ENCODE measurements at regions not wholly inside any gene's neighbourhood (a gene's known extent, or its start where the extent isn't known, plus 50 kb on each side); places are given as distances from the start of the nearest gene placed in this dataset.

DNA sequence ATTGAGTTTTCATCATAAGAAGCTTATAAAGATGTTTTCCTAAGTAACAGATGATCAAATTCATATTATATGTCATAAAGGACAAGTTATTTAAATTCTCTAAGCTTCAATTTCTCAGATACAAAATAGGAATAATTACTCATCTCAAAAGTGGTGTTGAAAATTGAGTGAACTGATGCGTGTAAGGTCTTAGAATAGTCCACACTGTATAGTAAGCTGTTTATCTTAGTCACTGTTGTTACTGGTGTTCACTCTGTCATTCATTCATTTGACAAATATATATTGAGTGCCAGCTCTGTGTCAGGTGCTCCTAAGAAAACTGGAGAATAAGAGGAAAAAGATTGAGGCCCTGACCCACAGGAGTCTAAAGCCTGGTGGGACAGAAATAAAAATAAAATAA lies 186.3 kb upstream of the BRINP3 start:
- intact Hi-C loops (cut with DNase I; ENCODE audit: low total_unique reads), result no loop called here
- 70 to 88% (median 80%) methylated on average over 1 of the region's 1 CpG for WGBS, 5 donors
- no peak for DNase-seq
- no peaks in the 10 kb centered on the region for H3K36me3 ChIP-seq
- H3K9me3 ChIP-seq, result peaks cover 0 to 1% (median 0%) of the 10 kb centered on the region in 8 donors
- TF ChIP-seq, protein P1, sequence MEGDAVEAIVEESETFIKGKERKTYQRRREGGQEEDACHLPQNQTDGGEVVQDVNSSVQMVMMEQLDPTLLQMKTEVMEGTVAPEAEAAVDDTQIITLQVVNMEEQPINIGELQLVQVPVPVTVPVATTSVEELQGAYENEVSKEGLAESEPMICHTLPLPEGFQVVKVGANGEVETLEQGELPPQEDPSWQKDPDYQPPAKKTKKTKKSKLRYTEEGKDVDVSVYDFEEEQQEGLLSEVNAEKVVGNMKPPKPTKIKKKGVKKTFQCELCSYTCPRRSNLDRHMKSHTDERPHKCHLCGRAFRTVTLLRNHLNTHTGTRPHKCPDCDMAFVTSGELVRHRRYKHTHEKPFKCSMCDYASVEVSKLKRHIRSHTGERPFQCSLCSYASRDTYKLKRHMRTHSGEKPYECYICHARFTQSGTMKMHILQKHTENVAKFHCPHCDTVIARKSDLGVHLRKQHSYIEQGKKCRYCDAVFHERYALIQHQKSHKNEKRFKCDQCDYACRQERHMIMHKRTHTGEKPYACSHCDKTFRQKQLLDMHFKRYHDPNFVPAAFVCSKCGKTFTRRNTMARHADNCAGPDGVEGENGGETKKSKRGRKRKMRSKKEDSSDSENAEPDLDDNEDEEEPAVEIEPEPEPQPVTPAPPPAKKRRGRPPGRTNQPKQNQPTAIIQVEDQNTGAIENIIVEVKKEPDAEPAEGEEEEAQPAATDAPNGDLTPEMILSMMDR (IDR thresholded peaks at IDR 0.05 in 8 of 11, conservative IDR thresholded peaks at IDR 0.05 in 3 of 11), result no peak
- no peak for TF ChIP-seq POLR2A (IDR thresholded peaks at IDR 0.05)
- TF ChIP-seq POLR2AphosphoS5 (IDR thresholded peaks at IDR 0.05), result no peak
- H3K4me3 ChIP-seq, result no peak overlapping the region
- no peaks in the 10 kb centered on the region for H3K27me3 ChIP-seq (replicated peaks in 1 of 7)
- H3K4me1 ChIP-seq, result no peaks in the 10 kb centered on the region
- no peak overlapping the region for H3K27ac ChIP-seq

DNA sequence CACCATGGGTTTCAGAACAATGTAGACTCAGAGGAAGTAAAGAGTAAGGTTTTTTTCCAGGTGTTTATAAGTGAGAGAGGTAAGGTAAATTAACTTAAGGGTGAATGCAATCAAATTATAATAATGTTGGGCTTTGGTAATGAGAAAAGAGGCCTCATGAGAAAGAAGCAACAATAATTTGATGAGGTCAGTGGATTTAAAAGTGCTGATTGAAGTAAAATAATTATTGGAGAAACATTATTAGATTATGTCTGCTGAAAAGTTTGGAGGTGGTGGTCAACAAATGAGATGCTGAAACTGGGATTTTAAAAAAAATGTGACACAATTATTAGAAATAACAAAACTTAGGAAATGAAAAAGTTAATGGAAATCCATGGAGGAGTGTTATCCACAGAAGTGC lies 187.4 kb upstream of the BRINP3 start:
- H3K27me3 ChIP-seq (replicated peaks in 1 of 7), result no peaks in the 10 kb centered on the region
- intact Hi-C loops (cut with DNase I; ENCODE audit: low total_unique reads), result no loop called here
- H3K4me3 ChIP-seq, result no peak overlapping the region
- H3K4me1 ChIP-seq, result no peaks in the 10 kb centered on the region
- TF ChIP-seq POLR2AphosphoS5 (IDR thresholded peaks at IDR 0.05) (no peak), POLR2A (IDR thresholded peaks at IDR 0.05) (no peak)
- TF ChIP-seq, protein P1 (IDR thresholded peaks at IDR 0.05 in 8 of 11, conservative IDR thresholded peaks at IDR 0.05 in 3 of 11), result no peak
- H3K9me3 ChIP-seq, result peaks cover 0 to 3% (median 0%) of the 10 kb centered on the region in 8 donors
- no peak overlapping the region for H3K27ac ChIP-seq
- DNase-seq, result no peak
- H3K36me3 ChIP-seq, result no peaks in the 10 kb centered on the region

DNA sequence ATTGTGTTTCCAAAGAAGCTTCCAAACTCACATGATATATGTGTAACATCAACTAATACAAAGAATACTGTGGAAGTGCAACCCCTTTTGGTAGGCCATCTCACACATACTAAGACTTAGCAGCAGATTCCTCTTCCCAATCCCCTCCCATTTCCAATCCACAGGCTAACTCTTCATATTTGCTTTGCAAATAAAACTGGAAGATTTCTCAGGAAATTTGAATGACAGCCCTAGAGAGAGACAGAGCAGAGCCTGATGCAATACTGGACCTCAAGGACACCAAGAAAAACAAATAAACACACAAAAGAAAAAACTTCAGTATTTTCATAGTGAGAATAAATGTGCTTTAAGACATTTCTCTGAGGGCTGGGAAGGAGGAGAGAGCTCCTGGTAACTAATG lies 190.2 kb upstream of the BRINP3 start:
- H3K4me1 ChIP-seq, result no peaks in the 10 kb centered on the region
- no peak for TF ChIP-seq POLR2AphosphoS5 (IDR thresholded peaks at IDR 0.05)
- no peak for TF ChIP-seq POLR2A (IDR thresholded peaks at IDR 0.05)
- TF ChIP-seq, protein P1 (IDR thresholded peaks at IDR 0.05 in 8 of 11, conservative IDR thresholded peaks at IDR 0.05 in 3 of 11), result no peak
- peaks cover 0 to 22% (median 7%) of the 10 kb centered on the region in 8 donors for H3K9me3 ChIP-seq
- no peak overlapping the region for H3K4me3 ChIP-seq
- H3K27ac ChIP-seq, result no peak overlapping the region
- H3K27me3 ChIP-seq (replicated peaks in 1 of 7), result no peaks in the 10 kb centered on the region
- no peaks in the 10 kb centered on the region for H3K36me3 ChIP-seq
- intact Hi-C loops (cut with DNase I; ENCODE audit: low total_unique reads), result no loop called here
- DNase-seq, result no peak

DNA sequence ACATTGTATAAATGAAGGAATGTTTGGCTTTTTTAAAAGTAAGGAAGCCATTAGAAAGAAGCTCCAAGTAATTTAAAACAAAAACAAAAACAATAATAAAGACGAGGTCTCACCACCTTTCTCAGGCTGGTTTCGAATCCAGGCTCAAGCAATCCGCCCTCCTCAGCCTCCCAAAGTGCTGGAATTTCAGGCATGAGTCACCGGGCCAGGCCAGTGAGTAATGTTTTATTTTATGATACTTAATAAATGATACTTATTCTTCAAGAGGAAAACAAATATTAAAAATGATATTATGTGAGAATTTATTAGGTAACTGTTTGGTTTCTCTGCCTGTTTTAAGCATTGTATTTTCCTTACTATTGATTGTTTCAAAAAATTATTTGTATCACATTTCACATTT lies 201.4 kb upstream of the BRINP3 start:
- no peak overlapping the region for H3K27ac ChIP-seq
- no peaks in the 10 kb centered on the region for H3K36me3 ChIP-seq
- peaks cover 0 to 14% (median 2%) of the 10 kb centered on the region in 8 donors for H3K9me3 ChIP-seq
- DNase-seq, result no peak
- no peaks in the 10 kb centered on the region for H3K4me1 ChIP-seq
- H3K27me3 ChIP-seq (replicated peaks in 1 of 7), result no peaks in the 10 kb centered on the region
- WGBS, 5 donors, result 72 to 86% (median 77%) methylated on average over 4 of the region's 4 CpGs
- H3K4me3 ChIP-seq, result no peak overlapping the region
- TF ChIP-seq, protein P1 (IDR thresholded peaks at IDR 0.05 in 8 of 11, conservative IDR thresholded peaks at IDR 0.05 in 3 of 11), result no peak
- TF ChIP-seq POLR2AphosphoS5 (IDR thresholded peaks at IDR 0.05) (no peak), POLR2A (IDR thresholded peaks at IDR 0.05) (no peak)
- intact Hi-C loops (cut with DNase I; ENCODE audit: low total_unique reads), result no loop called here
